Uterus (tissue), 3 donors: ENCODE measurements at regions not wholly inside any gene's neighbourhood (a gene's known extent, or its start where the extent isn't known, plus 50 kb on each side); places are given as distances from the start of the nearest gene placed in this dataset.

Experiments used
- DNase-seq, 2 donors: peaks; one replicate each; pipeline ENCODE4 v3.0.0-alpha.2; 2019 to 2020
- H3K27ac ChIP-seq, 2 donors: fragments of 200-600 bp; sonication (generic); 1 replicate in 1 of 2; 2 replicates in 1 of 2; pipeline ENCODE4 v1.5.1; 2016 to 2018
- H3K27me3 ChIP-seq, 2 donors: fragments of 200-600 bp; sonication (generic); one replicate each; pipeline ENCODE4 v1.5.1; 2018 to 2019; ENCODE audit warnings: control low read depth in 1 of 2
- H3K36me3 ChIP-seq, 2 donors: fragments of 200-600 bp; sonication (generic); one replicate each; pipeline ENCODE4 v1.5.1; 2019; ENCODE audit warnings: control low read depth in 1 of 2
- H3K4me1 ChIP-seq, 2 donors: fragments of 200-600 bp; sonication (generic); one replicate each; pipeline ENCODE4 v1.5.1; 2018 to 2019; ENCODE audit warnings: control low read depth in 1 of 2
- H3K4me3 ChIP-seq, 2 donors: fragments of 200-600 bp; sonication (generic); 1 replicate in 1 of 2; 2 replicates in 1 of 2; pipeline ENCODE4 v1.5.1; 2018 to 2019; ENCODE audit warnings: mild to moderate bottlenecking in 1 of 2
- H3K9me3 ChIP-seq, 2 donors: fragments of 200-600 bp; sonication (generic); one replicate each; pipeline ENCODE4 v1.5.1; 2019; ENCODE audit warnings: control low read depth in 1 of 2
- CTCF ChIP-seq, 4 experiments: fragments of 200-600 bp in 2 of 4; fragments of 450-650 bp in 2 of 4; sonication (generic) in 2 of 4; IDR thresholded peaks; one replicate each; pipeline ENCODE4 v1.5.1; 2016 to 2019; ENCODE audit warnings: antibody characterized with exemption in 4 of 4, mild to moderate bottlenecking in 2 of 4, moderate library complexity in 1 of 4
- POLR2A ChIP-seq, 2 donors: fragments of 450-650 bp; IDR thresholded peaks; one replicate each; pipeline ENCODE4 v1.6.1; 2016; ENCODE audit warnings: antibody characterized with exemption in 2 of 2, mild to moderate bottlenecking in 1 of 2, moderate library complexity in 1 of 2
- intact Hi-C: fragments of 100-400 bp; cut with DNase I; formaldehyde crosslinking; loops from one replicate; pipeline ENCODE4 v1.15.1; 2023; ENCODE audit warnings: low total_unique reads
- donor health status: DM: yes; HTN: yes; CAD: no.

GRCh38 chr13:61684976-61685681, 269.5 kb upstream of the PCDH20 start:
- intact Hi-C loops, result no loop called here
- no peak for DNase-seq
- TF ChIP-seq CTCF (IDR thresholded peaks at IDR 0.05) (no peak), POLR2A (IDR thresholded peaks at IDR 0.05) (no peak)
- Histone ChIP-seq H3K27ac (no peak overlapping the region), H3K36me3 (no peaks in the 10 kb centered on the region), H3K4me1 (no peaks in the 10 kb centered on the region), H3K9me3 (no peaks in the 10 kb centered on the region), H3K4me3 (no peak overlapping the region), H3K27me3 (no peaks in the 10 kb centered on the region)

GRCh38 chr13:61672756-61673155, 257.1 kb upstream of the PCDH20 start:
- H3K4me3 ChIP-seq, result no peak overlapping the region
- DNase-seq, result no peak
- TF ChIP-seq CTCF (IDR thresholded peaks at IDR 0.05) (no peak), POLR2A (IDR thresholded peaks at IDR 0.05) (no peak)
- H3K27me3 ChIP-seq, result no peaks in the 10 kb centered on the region
- H3K4me1 ChIP-seq, result no peaks in the 10 kb centered on the region
- H3K9me3 ChIP-seq, result no peaks in the 10 kb centered on the region
- no peaks in the 10 kb centered on the region for H3K36me3 ChIP-seq
- intact Hi-C loops, result no loop called here
- H3K27ac ChIP-seq, result no peak overlapping the region

- H3K4me3 ChIP-seq, result no peak overlapping the region
- TF ChIP-seq CTCF (IDR thresholded peaks at IDR 0.05) (no peak), POLR2A (IDR thresholded peaks at IDR 0.05) (no peak)
- peak overlapping the region in 1 of 2 donors; percentile 14 for H3K27ac ChIP-seq
- H3K27me3 ChIP-seq, result no peaks in the 10 kb centered on the region
- H3K4me1 ChIP-seq, result no peaks in the 10 kb centered on the region
- no peak for DNase-seq
- H3K9me3 ChIP-seq, result no peaks in the 10 kb centered on the region
- H3K36me3 ChIP-seq, result no peaks in the 10 kb centered on the region
- intact Hi-C loops, result no loop called here
Measured at GRCh38 chr13:61670384-61671161, 254.9 kb upstream of the PCDH20 start.

- Histone ChIP-seq H3K27ac (no peak overlapping the region), H3K9me3 (no peaks in the 10 kb centered on the region), H3K4me3 (no peak overlapping the region), H3K27me3 (no peaks in the 10 kb centered on the region), H3K36me3 (no peaks in the 10 kb centered on the region), H3K4me1 (no peaks in the 10 kb centered on the region)
- no peak for DNase-seq
- no peak for TF ChIP-seq POLR2A (IDR thresholded peaks at IDR 0.05)
- no peak for TF ChIP-seq CTCF (IDR thresholded peaks at IDR 0.05)
- intact Hi-C loops, result no loop called here
Measured at GRCh38 chr13:61664801-61665705, 249.4 kb upstream of the PCDH20 start.
